ENCODE measurements at regions not wholly inside any gene's neighbourhood (a gene's known extent, or its start where the extent isn't known, plus 50 kb on each side); places are given as distances from the start of the nearest gene placed in this dataset.

GRCh38 chr7:57250801-57251200 lies 118.6 kb upstream of the ZNF479 start:
- intact Hi-C loops (cut with micrococcal nuclease) = no loop called here
- Mint-ChIP-seq H3K4me1 (no peaks in the 10 kb centered on the region), H3K9me3 (ENCODE audit: insufficient read depth) (peaks cover 11% of the 10 kb centered on the region), H3K27me3 (no peaks in the 10 kb centered on the region), H3K27ac (no peak overlapping the region), H3K4me3 (no peak overlapping the region)
- no peak overlapping the region for H3K4me3 ChIP-seq (ENCODE audit: control extremely low read depth in 1 of 5, extremely low read depth in 1 of 5, insufficient read depth in 1 of 5, low read depth in 2 of 5, low read length in 4 of 5)
- peaks cover 2 to 40% (median 4%) of the 10 kb centered on the region in 3 donors for H3K9me3 ChIP-seq (ENCODE audit: control extremely low read depth in 1 of 3, control insufficient read depth in 2 of 3, insufficient read depth in 1 of 3, low read length in 2 of 3)
- no peaks in the 10 kb centered on the region for H3K27me3 ChIP-seq (replicated peaks in 1 of 4; ENCODE audit: control extremely low read depth in 1 of 4, control insufficient read depth in 3 of 4, insufficient read depth in 4 of 4, low read length in 3 of 4)
- ChIA-PET POLR2A (no interaction called here), CTCF (no interaction called here)
- H3K79me2 ChIP-seq (ENCODE audit: control insufficient read depth, insufficient read depth, low read length) = no peaks in the 10 kb centered on the region
- H3K4me1 ChIP-seq (ENCODE audit: control insufficient read depth in 2 of 2, insufficient read depth in 2 of 2, low read length in 2 of 2) = no peaks in the 10 kb centered on the region
- no peak overlapping the region for H3K9ac ChIP-seq (ENCODE audit: low read length)
- WGBS (ENCODE audit: insufficient coverage) = 60% methylated on average over 1 of the region's 2 CpGs
- no peak for ATAC-seq (ENCODE audit: low read depth)
- H3K27ac ChIP-seq (ENCODE audit: low read length in 2 of 2) = no peak overlapping the region
- no peak overlapping the region for H2AFZ ChIP-seq (ENCODE audit: insufficient read depth, low read depth, low read length, poor library complexity, severe bottlenecking)
- no peak overlapping the region for H3K4me2 ChIP-seq (replicated peaks; ENCODE audit: low read depth, low read length, poor library complexity, severe bottlenecking)
- TF ChIP-seq EZH2 (IDR thresholded peaks at IDR 0.05; ENCODE audit: borderline replicate concordance, insufficient read depth, low read depth, low read length, poor library complexity, severe bottlenecking) (no peak), CTCF (IDR thresholded peaks at IDR 0.05) (no peak)
- H4K20me1 ChIP-seq (ENCODE audit: control insufficient read depth, insufficient read depth, low read length, poor library complexity, severe bottlenecking) = no peaks in the 10 kb centered on the region
- no peak for DNase-seq
- no peaks in the 10 kb centered on the region for H3K36me3 ChIP-seq (replicated peaks in 1 of 2; ENCODE audit: control extremely low read depth in 1 of 2, control insufficient read depth in 1 of 2, extremely low read depth in 1 of 2, insufficient read depth in 2 of 2, low read length in 1 of 2)

- Mint-ChIP-seq H3K27me3 (no peaks in the 10 kb centered on the region), H3K27ac (no peak overlapping the region), H3K4me1 (no peaks in the 10 kb centered on the region), H3K9me3 (ENCODE audit: insufficient read depth) (peaks cover 7% of the 10 kb centered on the region), H3K4me3 (no peak overlapping the region)
- ChIA-PET POLR2A (no interaction called here), CTCF (no interaction called here)
- no peak for DNase-seq
- H3K9me3 ChIP-seq (ENCODE audit: control extremely low read depth in 1 of 3, control insufficient read depth in 2 of 3, insufficient read depth in 1 of 3, low read length in 2 of 3) = peaks cover 0 to 45% (median 3%) of the 10 kb centered on the region in 3 donors
- no peaks in the 10 kb centered on the region for H3K4me1 ChIP-seq (ENCODE audit: control insufficient read depth in 2 of 2, insufficient read depth in 2 of 2, low read length in 2 of 2)
- TF ChIP-seq CTCF (IDR thresholded peaks at IDR 0.05) (no peak), EZH2 (IDR thresholded peaks at IDR 0.05; ENCODE audit: borderline replicate concordance, insufficient read depth, low read depth, low read length, poor library complexity, severe bottlenecking) (no peak)
- H3K27me3 ChIP-seq (replicated peaks in 1 of 4; ENCODE audit: control extremely low read depth in 1 of 4, control insufficient read depth in 3 of 4, insufficient read depth in 4 of 4, low read length in 3 of 4) = no peaks in the 10 kb centered on the region
- H3K4me3 ChIP-seq (ENCODE audit: control extremely low read depth in 1 of 5, extremely low read depth in 1 of 5, insufficient read depth in 1 of 5, low read depth in 2 of 5, low read length in 4 of 5) = no peak overlapping the region
- no peak overlapping the region for H3K27ac ChIP-seq (ENCODE audit: low read length in 2 of 2)
- 86% methylated on average over 44 of the region's 44 CpGs for WGBS (ENCODE audit: insufficient coverage)
- H3K4me2 ChIP-seq (replicated peaks; ENCODE audit: low read depth, low read length, poor library complexity, severe bottlenecking) = no peak overlapping the region
- H3K9ac ChIP-seq (ENCODE audit: low read length) = no peak overlapping the region
- no peaks in the 10 kb centered on the region for H4K20me1 ChIP-seq (ENCODE audit: control insufficient read depth, insufficient read depth, low read length, poor library complexity, severe bottlenecking)
- no peaks in the 10 kb centered on the region for H3K36me3 ChIP-seq (replicated peaks in 1 of 2; ENCODE audit: control extremely low read depth in 1 of 2, control insufficient read depth in 1 of 2, extremely low read depth in 1 of 2, insufficient read depth in 2 of 2, low read length in 1 of 2)
- no peak overlapping the region for H2AFZ ChIP-seq (ENCODE audit: insufficient read depth, low read depth, low read length, poor library complexity, severe bottlenecking)
- ATAC-seq (ENCODE audit: low read depth) = no peak
- intact Hi-C loops (cut with micrococcal nuclease) = no loop called here
- no peaks in the 10 kb centered on the region for H3K79me2 ChIP-seq (ENCODE audit: control insufficient read depth, insufficient read depth, low read length)
Measured at GRCh38 chr7:57256637-57257375, 124.6 kb upstream of the ZNF479 start.
